HG02610 (cell line): ENCODE measurements at regions not wholly inside any gene's neighbourhood (a gene's known extent, or its start where the extent isn't known, plus 50 kb on each side); places are given as distances from the start of the nearest gene placed in this dataset.
"Not testable (repeated sequence)": the region's sequence is repeated elsewhere in the genome, so short reads cannot be mapped to it uniquely, and the experiment has no call there.

ENCODE experiments used
- ATAC-seq: cut with Tn5 transposase; IDR thresholded peaks from one replicate; pipeline ENCODE4 v1.9.1; 2021; ENCODE audit warnings: mild to moderate bottlenecking, moderate library complexity; ENCODE audit not compliant: unreplicated experiment

- ATAC-seq, result no peak
Measured at GRCh38 chr4:160284516-160284915, 1181.6 kb downstream of the RAPGEF2 start.

GRCh38 chr4:160286051-160286450, 1183.2 kb downstream of the RAPGEF2 start:
- no peak for ATAC-seq

GRCh38 chr4:160296476-160296875, 1193.6 kb downstream of the RAPGEF2 start:
- no peak for ATAC-seq

DNA sequence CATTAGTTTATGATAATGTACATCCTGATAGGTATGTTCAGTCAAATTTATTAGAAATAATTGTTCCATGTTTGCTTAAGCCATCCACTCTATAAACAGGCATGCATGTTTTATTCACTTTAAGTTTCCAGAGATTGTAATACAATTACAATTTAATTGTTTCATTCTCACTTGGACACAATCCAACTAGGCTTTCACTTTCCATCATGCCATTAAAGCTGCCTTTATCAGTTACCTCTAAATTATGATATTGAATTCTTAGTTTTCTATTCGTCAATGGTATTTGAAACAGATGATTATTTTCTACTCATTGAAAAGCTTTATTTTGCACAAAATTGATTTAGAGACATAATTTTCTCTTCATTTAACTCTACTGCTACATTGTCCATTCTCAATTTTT, 1196.3 kb downstream of the RAPGEF2 start:
- ATAC-seq, result no peak

GRCh38 chr4:160299608-160300007, 1196.7 kb downstream of the RAPGEF2 start:
- no peak for ATAC-seq

- ATAC-seq, result no peak
Measured at GRCh38 chr4:160316036-160316435, 1213.2 kb downstream of the RAPGEF2 start.

GRCh38 chr4:160318567-160319220, 1215.8 kb downstream of the RAPGEF2 start:
- ATAC-seq, result no peak

GRCh38 chr4:160319221-160319867, 1216.5 kb downstream of the RAPGEF2 start:
- no peak for ATAC-seq

DNA sequence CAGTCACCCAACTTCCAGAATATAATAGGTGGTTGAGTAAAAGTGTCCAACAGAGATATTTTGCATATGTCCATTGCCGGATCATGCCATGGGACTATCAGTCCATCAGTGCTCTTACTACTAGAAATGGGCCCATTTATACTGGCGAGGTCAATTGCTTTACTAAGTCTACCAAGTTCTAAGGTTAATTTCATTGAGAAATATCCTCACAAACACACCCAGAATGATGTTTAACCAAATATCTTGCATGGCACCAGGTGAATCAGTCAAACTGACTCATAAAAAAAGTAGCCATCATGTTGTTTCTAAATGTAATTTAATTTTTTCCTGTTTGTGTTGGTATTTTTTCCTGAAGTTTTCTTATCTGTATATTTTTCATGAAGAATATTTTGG, 1217.0 kb downstream of the RAPGEF2 start:
- ATAC-seq, result no peak

GRCh38 chr4:160326110-160326509, 1223.2 kb downstream of the RAPGEF2 start:
- ATAC-seq, result no peak

- ATAC-seq, result no peak
Measured at GRCh38 chr4:160347197-160347596, 1244.3 kb downstream of the RAPGEF2 start.

DNA sequence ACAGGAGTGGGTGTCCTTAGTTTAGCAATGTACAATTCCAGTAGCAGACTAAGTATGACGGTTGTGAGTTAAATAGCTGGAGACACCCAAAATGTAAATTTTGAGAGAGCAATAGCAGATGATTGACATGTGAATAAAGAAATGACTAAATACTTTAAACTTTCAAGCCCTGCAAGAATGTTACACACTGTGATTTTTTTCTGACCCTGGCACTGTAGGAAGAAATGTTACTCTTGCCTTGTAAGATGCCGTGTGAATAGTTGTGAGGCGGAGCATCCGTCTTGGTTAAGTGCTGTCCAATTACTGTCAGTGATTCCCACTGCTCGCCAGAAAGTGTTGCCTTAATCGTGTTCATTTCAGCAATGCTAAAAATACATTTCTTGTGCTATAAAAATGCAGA, 1248.1 kb downstream of the RAPGEF2 start:
- no peak for ATAC-seq

DNA sequence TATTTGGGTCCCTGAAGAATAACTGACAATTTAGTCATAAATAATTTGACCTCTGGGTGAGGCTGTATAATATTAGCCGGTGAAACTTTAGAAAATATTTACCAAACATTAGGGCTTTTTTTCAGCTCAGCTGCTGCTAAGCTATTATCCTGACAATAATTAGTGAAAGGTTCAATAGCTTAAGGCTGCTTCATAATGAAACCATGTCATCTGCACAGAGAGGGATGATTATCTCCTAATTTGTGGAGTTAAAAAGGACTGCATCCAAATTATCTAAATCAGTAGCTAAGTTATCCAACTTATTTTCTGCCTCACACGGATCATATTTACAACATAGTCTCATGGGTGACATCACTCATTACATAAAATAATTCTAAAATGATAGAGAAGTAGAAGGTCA, 1249.8 kb downstream of the RAPGEF2 start:
- ATAC-seq, result no peak

DNA sequence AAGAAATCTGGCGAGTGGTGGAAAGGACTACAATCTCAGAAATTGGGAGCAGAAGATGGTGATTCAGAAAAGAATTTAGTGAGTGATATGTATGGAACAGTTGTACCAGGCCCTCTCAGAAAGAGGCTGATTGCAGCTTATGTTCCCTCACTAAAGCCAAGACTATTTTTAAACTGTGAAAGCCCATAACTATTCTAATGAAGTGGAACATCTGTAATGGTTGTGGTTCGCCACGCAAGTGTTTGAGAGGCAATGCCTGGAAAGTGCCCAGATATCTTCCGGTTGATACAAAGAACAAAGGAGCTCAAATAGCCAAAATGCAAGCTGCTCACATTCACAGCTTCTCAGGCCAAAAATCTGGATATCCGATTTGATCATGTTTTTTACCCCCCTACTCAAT, 1250.7 kb downstream of the RAPGEF2 start:
- ATAC-seq, result no peak

GRCh38 chr4:160362478-160362877, 1259.6 kb downstream of the RAPGEF2 start:
- no peak for ATAC-seq

- no peak for ATAC-seq
Measured at GRCh38 chr4:160364217-160364616, 1261.3 kb downstream of the RAPGEF2 start.

DNA sequence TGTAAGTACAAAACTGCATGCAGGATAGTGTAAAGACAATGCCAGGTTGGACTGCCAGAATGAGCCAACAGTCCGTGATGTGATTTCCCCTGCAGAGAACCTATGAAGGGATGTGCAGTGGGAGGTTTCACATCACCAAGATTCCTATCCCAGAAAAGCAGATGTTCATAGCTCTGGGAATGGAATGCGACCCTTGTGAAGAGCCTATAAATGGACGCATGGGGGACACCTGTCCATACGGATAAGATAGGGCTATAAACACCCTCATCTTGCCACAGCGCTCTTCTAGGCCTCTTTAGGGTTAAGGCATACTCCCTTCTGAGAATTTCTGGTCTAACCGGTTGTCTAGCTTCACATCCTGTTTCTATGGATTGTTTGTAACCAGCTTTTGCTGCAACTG, 1261.8 kb downstream of the RAPGEF2 start:
- not testable (repeated sequence) for ATAC-seq

GRCh38 chr4:160365383-160365782, 1262.5 kb downstream of the RAPGEF2 start:
- ATAC-seq, result not testable (repeated sequence)

GRCh38 chr4:160370046-160370445, 1267.2 kb downstream of the RAPGEF2 start:
- no peak for ATAC-seq

- no peak for ATAC-seq
Measured at GRCh38 chr4:160371446-160371845, 1268.6 kb downstream of the RAPGEF2 start.

- no peak for ATAC-seq
Measured at GRCh38 chr4:160372390-160372789, 1269.5 kb downstream of the RAPGEF2 start.

DNA sequence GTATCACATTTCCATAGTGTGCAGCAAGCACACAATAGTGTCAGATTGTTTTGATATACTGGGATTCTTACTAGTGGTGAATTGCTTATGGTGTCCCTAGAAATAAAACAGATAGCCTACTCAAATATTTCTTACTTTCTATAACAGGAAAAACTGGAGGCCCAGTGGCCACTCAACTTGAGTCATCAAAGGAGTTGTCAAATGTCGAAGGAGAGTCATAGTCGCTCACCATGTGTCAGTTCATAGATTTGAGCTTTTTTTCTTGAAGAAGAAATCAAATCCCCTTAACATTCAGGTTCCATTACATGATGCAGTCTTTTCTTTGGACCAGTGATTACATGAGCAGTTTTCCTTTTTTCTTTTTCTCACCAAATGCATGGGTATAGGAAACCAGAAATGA, 1271.0 kb downstream of the RAPGEF2 start:
- ATAC-seq, result no peak
